ENCODE measurements at regions not wholly inside any gene's neighbourhood (a gene's known extent, or its start where the extent isn't known, plus 50 kb on each side); places are given as distances from the start of the nearest gene placed in this dataset.

GRCh38 chr5:51539232-51539631, 156.0 kb downstream of the ISL1 start:
- no peaks in the 10 kb centered on the region for H3K79me2 ChIP-seq (ENCODE audit: low read depth)
- no peak overlapping the region for H2AFZ ChIP-seq (replicated peaks)
- no peaks in the 10 kb centered on the region for H3K36me3 ChIP-seq
- no peaks in the 10 kb centered on the region for H3K9me3 ChIP-seq (ENCODE audit: low read depth)
- DNase-seq (ENCODE audit: low spot score), result no peak
- H3K4me3 Mint-ChIP-seq, result no peak overlapping the region
- H3K36me3 Mint-ChIP-seq, result no peaks in the 10 kb centered on the region
- peaks cover 8% of the 10 kb centered on the region for H3F3A ChIP-seq (ENCODE audit: low read depth)
- H3K27me3 Mint-ChIP-seq (ENCODE audit: insufficient read depth, low read depth), result no peaks in the 10 kb centered on the region
- H3K4me1 Mint-ChIP-seq, result no peaks in the 10 kb centered on the region
- no peak overlapping the region for H3K27ac Mint-ChIP-seq
- no peak overlapping the region for H3K4me3 ChIP-seq
- no peak overlapping the region for H3K4me2 ChIP-seq
- no peaks in the 10 kb centered on the region for H3K27me3 ChIP-seq
- TF ChIP-seq EZH2 (IDR thresholded peaks at IDR 0.05) (no peak), EZH2phosphoT487 (IDR thresholded peaks at IDR 0.05) (no peak)
- H3K9ac ChIP-seq, result no peak overlapping the region
- H3K4me1 ChIP-seq, result no peaks in the 10 kb centered on the region
- H4K20me1 ChIP-seq (ENCODE audit: low read depth), result no peaks in the 10 kb centered on the region
- H3K27ac ChIP-seq, result no peak overlapping the region
- H3K9me3 Mint-ChIP-seq, result peaks cover 5% of the 10 kb centered on the region

DNA sequence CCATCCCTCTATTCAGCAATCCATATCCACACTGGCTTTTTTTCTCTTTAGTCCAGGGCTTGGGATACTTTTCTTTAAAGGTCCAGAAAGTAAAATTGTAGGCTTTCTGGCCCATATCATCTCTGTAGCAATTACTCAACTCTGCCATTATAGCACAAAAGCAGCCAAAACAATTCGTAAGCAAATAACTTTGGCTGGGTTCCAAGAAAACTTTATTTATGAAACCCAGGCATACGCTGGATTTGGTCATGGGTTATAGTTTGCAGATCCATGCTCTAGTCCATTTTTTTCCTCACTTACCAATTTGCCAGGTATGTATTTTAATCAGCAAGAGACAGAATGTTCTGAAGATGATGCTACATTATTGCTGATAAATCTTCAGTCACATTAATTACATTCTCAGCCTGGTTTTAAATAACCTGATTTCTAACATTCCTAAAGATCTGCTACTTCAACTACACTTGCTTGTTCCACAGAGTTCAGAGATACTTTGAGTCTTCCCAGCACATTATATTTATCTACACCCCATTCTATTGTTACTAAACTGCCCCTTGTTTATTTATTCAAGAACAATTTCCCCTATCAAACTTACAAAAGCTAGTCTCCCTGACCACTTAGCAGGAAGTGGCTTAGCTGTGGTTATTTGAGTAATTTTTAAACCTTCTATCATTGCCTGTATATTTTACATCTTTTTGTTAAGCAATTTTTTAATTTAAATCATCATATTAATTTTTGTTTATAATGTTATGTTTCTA, 161.0 kb downstream of the ISL1 start:
- Mint-ChIP-seq H3K27ac (no peak overlapping the region), H3K9me3 (no peaks in the 10 kb centered on the region), H3K27me3 (ENCODE audit: insufficient read depth, low read depth) (no peaks in the 10 kb centered on the region), H3K36me3 (no peaks in the 10 kb centered on the region), H3K4me1 (no peaks in the 10 kb centered on the region), H3K4me3 (no peak overlapping the region)
- Histone ChIP-seq H3K4me3 (no peak overlapping the region), H4K20me1 (ENCODE audit: low read depth) (no peaks in the 10 kb centered on the region), H3K36me3 (no peaks in the 10 kb centered on the region), H3K79me2 (ENCODE audit: low read depth) (no peaks in the 10 kb centered on the region), H3F3A (ENCODE audit: low read depth) (no peaks in the 10 kb centered on the region), H3K4me2 (no peak overlapping the region), H2AFZ (replicated peaks) (no peak overlapping the region), H3K27ac (no peak overlapping the region), H3K9me3 (ENCODE audit: low read depth) (no peaks in the 10 kb centered on the region), H3K27me3 (no peaks in the 10 kb centered on the region), H3K9ac (no peak overlapping the region), H3K4me1 (no peaks in the 10 kb centered on the region)
- TF ChIP-seq CTCF (IDR thresholded peaks at IDR 0.05) (no peak), EZH2 (IDR thresholded peaks at IDR 0.05) (no peak), EZH2phosphoT487 (IDR thresholded peaks at IDR 0.05) (no peak)
- DNase-seq (ENCODE audit: low spot score), result no peak

DNA sequence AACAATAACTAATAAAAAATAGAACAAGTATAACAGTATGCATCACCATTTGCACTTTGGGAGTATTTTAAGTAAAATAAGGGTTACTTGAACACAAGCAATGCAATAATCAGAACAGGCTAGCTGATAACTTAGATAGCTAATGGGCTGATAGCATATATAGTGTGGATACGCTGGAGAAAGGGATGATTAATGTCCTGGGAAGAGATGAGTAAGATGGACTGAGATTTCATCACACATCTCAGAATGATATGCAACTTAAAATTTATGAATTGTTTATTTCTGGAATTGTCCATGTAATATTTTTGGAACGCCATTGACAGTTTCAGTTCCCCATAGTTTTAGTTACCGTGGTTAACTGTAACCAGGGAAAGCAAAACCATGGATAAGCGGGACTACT, 173.6 kb downstream of the ISL1 start:
- Mint-ChIP-seq H3K27me3 (ENCODE audit: insufficient read depth, low read depth) (no peaks in the 10 kb centered on the region), H3K4me3 (no peak overlapping the region), H3K4me1 (no peaks in the 10 kb centered on the region), H3K36me3 (no peaks in the 10 kb centered on the region), H3K27ac (no peak overlapping the region), H3K9me3 (no peaks in the 10 kb centered on the region)
- H3K9me3 ChIP-seq (ENCODE audit: low read depth), result no peaks in the 10 kb centered on the region
- H3K36me3 ChIP-seq, result no peaks in the 10 kb centered on the region
- no peak overlapping the region for H3K9ac ChIP-seq
- TF ChIP-seq EZH2phosphoT487 (IDR thresholded peaks at IDR 0.05), result no peak
- no peak for TF ChIP-seq CTCF (IDR thresholded peaks at IDR 0.05)
- TF ChIP-seq EZH2 (IDR thresholded peaks at IDR 0.05), result no peak
- no peak for DNase-seq (ENCODE audit: low spot score)
- H3K27ac ChIP-seq, result no peak overlapping the region
- H3K27me3 ChIP-seq, result no peaks in the 10 kb centered on the region
- no peak overlapping the region for H3K4me2 ChIP-seq
- H3K4me3 ChIP-seq, result no peak overlapping the region
- H2AFZ ChIP-seq (replicated peaks), result no peak overlapping the region
- no peaks in the 10 kb centered on the region for H4K20me1 ChIP-seq (ENCODE audit: low read depth)
- H3K4me1 ChIP-seq, result no peaks in the 10 kb centered on the region
- H3K79me2 ChIP-seq (ENCODE audit: low read depth), result no peaks in the 10 kb centered on the region
- H3F3A ChIP-seq (ENCODE audit: low read depth), result no peaks in the 10 kb centered on the region

DNA sequence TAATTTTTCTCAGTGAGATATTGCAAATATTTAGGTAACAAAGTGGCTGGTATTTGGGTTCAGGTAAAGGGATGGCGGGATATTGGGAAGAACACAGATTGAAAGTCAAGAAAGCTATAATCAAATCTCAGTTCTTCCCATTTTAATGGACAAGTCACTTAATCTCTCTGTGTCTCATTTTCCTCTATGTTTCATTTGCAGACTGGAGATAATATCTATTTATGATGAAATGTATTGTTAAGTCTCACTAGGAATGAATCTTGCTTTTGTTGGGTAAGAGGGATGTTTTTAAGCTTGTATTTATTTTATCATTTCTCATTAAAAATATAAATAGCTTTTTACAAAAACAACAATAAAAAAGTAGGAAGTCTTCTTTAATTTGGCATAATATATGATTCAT, 175.4 kb downstream of the ISL1 start:
- TF ChIP-seq EZH2phosphoT487 (IDR thresholded peaks at IDR 0.05) (no peak), EZH2 (IDR thresholded peaks at IDR 0.05) (no peak), CTCF (IDR thresholded peaks at IDR 0.05) (no peak)
- Mint-ChIP-seq H3K4me3 (no peak overlapping the region), H3K27ac (no peak overlapping the region), H3K9me3 (no peaks in the 10 kb centered on the region), H3K27me3 (ENCODE audit: insufficient read depth, low read depth) (no peaks in the 10 kb centered on the region), H3K36me3 (no peaks in the 10 kb centered on the region), H3K4me1 (no peaks in the 10 kb centered on the region)
- Histone ChIP-seq H3K36me3 (no peaks in the 10 kb centered on the region), H2AFZ (replicated peaks) (no peak overlapping the region), H3K4me3 (no peak overlapping the region), H3K27me3 (no peaks in the 10 kb centered on the region), H3K4me1 (no peaks in the 10 kb centered on the region), H3K4me2 (no peak overlapping the region), H3F3A (ENCODE audit: low read depth) (no peaks in the 10 kb centered on the region), H3K27ac (no peak overlapping the region), H3K9ac (no peak overlapping the region), H3K79me2 (ENCODE audit: low read depth) (no peaks in the 10 kb centered on the region), H4K20me1 (ENCODE audit: low read depth) (no peaks in the 10 kb centered on the region), H3K9me3 (ENCODE audit: low read depth) (no peaks in the 10 kb centered on the region)
- DNase-seq (ENCODE audit: low spot score), result no peak
